AG09319 (cell line): ENCODE measurements at regions not wholly inside any gene's neighbourhood (a gene's known extent, or its start where the extent isn't known, plus 50 kb on each side); places are given as distances from the start of the nearest gene placed in this dataset.

Source experiments
- DNase-seq: peaks from one replicate; pipeline ENCODE4 v3.0.0-alpha.2; 2010; ENCODE audit warnings: low read depth; ENCODE audit errors: extremely low read depth
- TF ChIP-seq, protein P1 (sequence below): IDR thresholded peaks from 2 replicates; pipeline ENCODE4 v1.5.1; 2011; ENCODE audit warnings: low read depth, mild to moderate bottlenecking, inconsistent platforms, low read length, moderate library complexity

DNA sequence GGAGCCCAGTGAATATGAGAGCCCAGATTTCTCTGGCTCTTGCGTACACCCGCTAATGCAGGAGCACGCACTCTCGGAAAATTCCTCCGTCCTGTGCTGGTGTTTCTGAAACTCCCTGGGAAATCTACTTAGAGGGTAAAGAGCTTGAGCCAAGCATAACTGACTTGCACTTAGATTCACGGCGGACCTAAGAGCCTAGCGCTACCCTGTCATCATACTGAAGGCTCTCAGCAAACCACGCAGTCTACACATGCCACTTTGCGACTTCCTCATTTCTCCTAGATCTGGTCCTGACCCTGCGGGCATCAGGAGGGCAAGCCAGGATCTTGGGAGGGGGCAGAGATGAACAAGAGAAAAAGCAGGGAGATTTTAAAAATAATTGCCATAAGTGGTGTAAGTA lies 324.7 kb downstream of the CD83 start:
- TF ChIP-seq, protein P1, sequence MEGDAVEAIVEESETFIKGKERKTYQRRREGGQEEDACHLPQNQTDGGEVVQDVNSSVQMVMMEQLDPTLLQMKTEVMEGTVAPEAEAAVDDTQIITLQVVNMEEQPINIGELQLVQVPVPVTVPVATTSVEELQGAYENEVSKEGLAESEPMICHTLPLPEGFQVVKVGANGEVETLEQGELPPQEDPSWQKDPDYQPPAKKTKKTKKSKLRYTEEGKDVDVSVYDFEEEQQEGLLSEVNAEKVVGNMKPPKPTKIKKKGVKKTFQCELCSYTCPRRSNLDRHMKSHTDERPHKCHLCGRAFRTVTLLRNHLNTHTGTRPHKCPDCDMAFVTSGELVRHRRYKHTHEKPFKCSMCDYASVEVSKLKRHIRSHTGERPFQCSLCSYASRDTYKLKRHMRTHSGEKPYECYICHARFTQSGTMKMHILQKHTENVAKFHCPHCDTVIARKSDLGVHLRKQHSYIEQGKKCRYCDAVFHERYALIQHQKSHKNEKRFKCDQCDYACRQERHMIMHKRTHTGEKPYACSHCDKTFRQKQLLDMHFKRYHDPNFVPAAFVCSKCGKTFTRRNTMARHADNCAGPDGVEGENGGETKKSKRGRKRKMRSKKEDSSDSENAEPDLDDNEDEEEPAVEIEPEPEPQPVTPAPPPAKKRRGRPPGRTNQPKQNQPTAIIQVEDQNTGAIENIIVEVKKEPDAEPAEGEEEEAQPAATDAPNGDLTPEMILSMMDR, result no peak
- DNase-seq, result no peak

DNA sequence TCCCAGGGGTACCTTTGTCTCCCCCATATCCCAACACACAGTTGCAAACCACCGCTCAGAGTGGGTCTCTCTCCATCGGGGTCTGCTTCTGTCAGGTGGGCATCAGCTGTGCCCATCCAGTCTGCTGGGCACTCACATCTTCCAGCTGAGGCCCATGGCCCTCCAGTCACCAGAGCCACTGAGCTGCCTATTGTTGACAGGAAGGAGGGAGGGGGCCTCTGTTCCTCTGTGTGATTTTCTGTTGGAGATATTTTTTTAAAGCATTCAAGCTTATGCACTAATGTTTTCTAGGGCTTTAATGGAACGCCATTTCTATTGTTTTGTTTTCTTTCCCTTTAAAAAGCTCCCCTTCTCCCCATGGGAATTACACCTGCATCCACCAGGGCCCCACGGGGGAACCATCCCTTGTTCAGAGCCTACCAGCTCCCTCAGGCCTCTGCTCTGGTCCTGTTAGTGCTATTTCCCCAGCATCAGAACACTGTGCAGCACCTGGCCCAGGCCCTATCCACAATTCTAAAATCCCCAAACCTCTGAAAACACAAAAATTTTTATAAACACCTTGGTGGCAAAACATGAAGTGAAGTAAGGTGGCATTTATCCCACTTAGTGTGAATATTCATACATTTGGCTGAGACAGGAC lies 326.2 kb downstream of the CD83 start:
- no peak for DNase-seq
- TF ChIP-seq, protein P1, result no peak

DNA sequence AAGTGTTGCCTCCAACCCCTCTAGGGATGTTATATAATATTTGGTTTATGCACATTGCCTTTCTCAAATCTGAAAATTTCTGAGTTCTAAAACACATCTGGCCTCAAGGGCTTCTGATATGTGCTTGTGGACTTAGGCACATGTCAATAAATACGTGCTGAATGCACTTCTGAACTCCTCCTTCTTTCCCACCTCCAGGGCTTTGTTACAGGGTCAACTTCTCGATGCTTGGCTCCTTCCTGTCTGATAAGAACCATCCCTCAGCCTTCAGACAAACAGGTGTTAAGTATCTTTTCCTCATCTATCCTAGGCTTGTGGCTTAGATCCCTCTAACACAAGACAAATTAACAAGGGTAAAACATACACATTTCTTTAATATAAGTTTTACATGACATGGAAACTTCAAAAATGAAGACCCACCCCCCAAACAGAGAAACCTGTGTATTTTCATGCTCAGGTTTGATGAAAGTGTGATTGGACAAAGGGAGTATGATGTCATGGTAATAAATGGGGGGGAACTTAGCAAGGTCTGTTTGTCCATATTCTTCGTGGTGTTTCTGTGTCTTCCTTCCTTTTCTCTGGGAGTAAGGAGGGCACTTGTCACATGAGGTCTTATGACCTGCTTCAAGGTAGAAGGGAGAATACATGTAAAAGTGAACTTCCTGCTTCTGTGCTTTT lies 326.9 kb downstream of the CD83 start:
- TF ChIP-seq, protein P1, result no peak
- DNase-seq, result no peak

DNA sequence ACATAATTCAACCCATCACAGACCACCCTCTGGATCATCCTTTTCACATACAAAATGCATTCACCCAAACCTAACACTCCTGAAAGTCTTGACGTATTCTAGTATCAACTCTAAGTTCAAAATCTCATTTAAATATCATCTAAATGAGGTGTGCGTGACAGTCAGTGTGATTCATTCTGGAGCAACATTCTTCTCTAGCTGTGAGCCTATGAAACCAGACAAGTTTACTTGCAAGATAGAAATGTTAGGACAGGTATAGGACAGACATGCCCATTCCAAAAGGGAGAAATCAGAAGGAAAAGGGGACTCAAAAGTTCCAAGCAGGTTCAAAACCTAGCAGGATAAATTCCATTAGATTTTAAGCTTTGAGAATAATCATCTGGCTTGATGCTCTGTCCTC lies 329.7 kb downstream of the CD83 start:
- DNase-seq, result no peak
- TF ChIP-seq, protein P1, result no peak

DNA sequence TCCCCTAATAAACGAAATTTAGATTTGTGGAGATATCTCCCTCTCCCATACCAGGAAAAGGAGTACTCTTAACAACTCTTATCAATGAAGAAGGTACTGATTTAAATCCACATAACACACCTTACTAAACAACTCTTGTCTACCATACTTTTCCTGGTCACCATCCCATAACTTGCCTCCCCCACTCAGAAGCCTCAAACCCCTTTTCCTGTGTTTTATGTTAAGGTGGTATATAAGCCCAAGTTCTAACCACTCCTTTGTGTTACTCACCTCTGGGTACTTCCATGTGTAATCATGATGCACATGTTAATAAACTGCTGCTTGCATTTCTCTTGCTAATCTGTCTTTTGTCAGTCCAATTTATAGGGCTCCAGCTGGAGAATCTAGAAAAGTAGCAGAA lies 330.7 kb downstream of the CD83 start:
- no peak for DNase-seq
- TF ChIP-seq, protein P1, result no peak

DNA sequence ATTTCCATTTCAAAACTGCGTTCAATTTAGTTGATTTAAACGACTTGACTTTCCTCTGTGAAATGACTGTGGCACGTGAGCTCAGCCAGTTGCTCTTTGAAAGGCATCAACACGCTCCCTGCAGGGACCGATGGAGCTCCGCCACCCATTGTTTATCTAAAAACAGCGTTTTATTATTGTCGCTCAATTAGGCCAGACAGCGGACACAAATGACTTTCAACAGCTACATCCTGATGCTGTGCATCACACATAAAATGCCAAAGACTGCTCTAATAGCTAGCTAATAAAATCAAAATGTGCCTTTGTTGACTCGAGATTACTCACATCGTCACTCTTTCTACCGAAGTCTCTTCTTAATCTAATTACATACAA lies 332.5 kb downstream of the CD83 start:
- TF ChIP-seq, protein P1, result no peak
- DNase-seq, result no peak

DNA sequence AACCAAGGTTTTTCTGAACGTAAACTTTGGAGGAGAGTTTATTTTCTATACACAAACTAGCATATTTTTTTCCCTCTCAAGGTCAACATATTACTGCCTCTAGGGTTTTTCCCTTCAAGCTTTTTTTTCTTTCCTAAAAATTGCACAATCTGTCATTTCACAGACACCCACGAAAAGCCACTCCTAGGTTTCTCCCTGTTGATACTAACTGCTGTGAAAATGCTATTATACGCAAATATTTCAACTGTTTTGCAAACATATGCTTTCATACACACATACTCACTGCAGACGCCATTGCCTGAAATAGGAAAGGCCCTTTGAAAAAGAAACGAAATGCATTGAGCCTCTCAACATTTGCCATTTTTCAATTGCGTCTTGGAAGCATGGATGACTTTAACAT lies 333.0 kb downstream of the CD83 start:
- TF ChIP-seq, protein P1, result no peak
- DNase-seq, result no peak
